OCI-LY1 (cell line): ENCODE measurements at regions not wholly inside any gene's neighbourhood (a gene's known extent, or its start where the extent isn't known, plus 50 kb on each side); places are given as distances from the start of the nearest gene placed in this dataset.

Source experiments
- H2AFZ ChIP-seq: fragments of 200-600 bp; sonication (generic), shearing (Covaris generic); 2 replicates; pipeline ENCODE4 v1.6.0; 2014; ENCODE audit warnings: antibody characterized with exemption, mild to moderate bottlenecking, low read length
- H3F3A ChIP-seq: fragments of 200-600 bp; sonication (generic), shearing (Covaris generic); 2 replicates; pipeline ENCODE4 v1.6.0; 2014; ENCODE audit warnings: mild to moderate bottlenecking, antibody characterized with exemption, low read length, moderate library complexity; ENCODE audit not compliant: insufficient read depth
- H3K27ac ChIP-seq: fragments of 200-600 bp; sonication (generic); 2 replicates; pipeline ENCODE4 v1.5.1; 2014; ENCODE audit warnings: low read length, mixed run types, mild to moderate bottlenecking, low read depth; ENCODE audit not compliant: poor library complexity, severe bottlenecking
- H3K27me3 ChIP-seq: fragments of 200-600 bp; sonication (generic); 2 replicates; pipeline ENCODE4 v1.6.0; 2014; ENCODE audit warnings: antibody characterized with exemption, mild to moderate bottlenecking, low read length, moderate library complexity; ENCODE audit not compliant: insufficient read depth
- H3K36me3 ChIP-seq: fragments of 200-600 bp; sonication (generic); 2 replicates; pipeline ENCODE4 v1.6.1; 2014; ENCODE audit warnings: mild to moderate bottlenecking, antibody characterized with exemption, low read length, moderate library complexity, mixed read lengths; ENCODE audit not compliant: insufficient read depth
- H3K4me1 ChIP-seq: fragments of 200-600 bp; sonication (generic); 2 replicates; pipeline ENCODE4 v1.5.1; 2014; ENCODE audit warnings: mild to moderate bottlenecking, low read length, moderate library complexity; ENCODE audit not compliant: insufficient read depth, severe bottlenecking
- H3K4me2 ChIP-seq: fragments of 200-600 bp; sonication (generic), shearing (Covaris generic); 2 replicates; pipeline ENCODE4 v1.6.1; 2014; ENCODE audit warnings: low read length
- H3K4me3 ChIP-seq: fragments of 200-600 bp; sonication (generic); 2 replicates; pipeline ENCODE4 v1.5.1; 2014; ENCODE audit warnings: low read length, low read depth, mild to moderate bottlenecking, mixed read lengths; ENCODE audit not compliant: poor library complexity, severe bottlenecking
- H3K79me2 ChIP-seq: fragments of 200-600 bp; shearing (Covaris generic); 2 replicates; pipeline ENCODE4 v1.6.1; 2016; ENCODE audit warnings: mixed run types, low read length, mixed read lengths; ENCODE audit not compliant: insufficient read depth
- H3K9ac ChIP-seq: fragments of 200-600 bp; sonication (generic), shearing (Covaris generic); 2 replicates; pipeline ENCODE4 v1.6.1; 2014; ENCODE audit warnings: mild to moderate bottlenecking, low read length, mixed read lengths
- H3K9me2 ChIP-seq: fragments of 200-600 bp; sonication (generic), shearing (Covaris generic); 2 replicates; pipeline ENCODE4 v1.6.1; 2014; ENCODE audit warnings: low read depth, mild to moderate bottlenecking, low read length, mixed read lengths
- H3K9me3 ChIP-seq: fragments of 200-600 bp; shearing (Covaris generic); 2 replicates; pipeline ENCODE4 v1.6.1; 2014; ENCODE audit warnings: low read length, mixed read lengths
- H4K20me1 ChIP-seq: fragments of 200-600 bp; sonication (generic), shearing (Covaris generic); 2 replicates; pipeline ENCODE4 v1.6.0; 2016; ENCODE audit warnings: mild to moderate bottlenecking, low read length; ENCODE audit not compliant: insufficient read depth
- EZH2 ChIP-seq: fragments of 200-600 bp; sonication (generic), shearing (Covaris generic); IDR thresholded peaks from 2 replicates; pipeline ENCODE4 v1.8.0; 2017; ENCODE audit warnings: borderline replicate concordance, mixed run types, mild to moderate bottlenecking, antibody characterized with exemption, low read length, moderate library complexity, mixed read lengths
- TF ChIP-seq, protein P1 (sequence below): fragments of 200-600 bp; sonication (generic), shearing (Covaris generic); IDR thresholded peaks from 2 replicates; pipeline ENCODE4 v1.5.1; 2017; ENCODE audit warnings: mild to moderate bottlenecking, antibody characterized with exemption, low read length, moderate library complexity, mixed read lengths

DNA sequence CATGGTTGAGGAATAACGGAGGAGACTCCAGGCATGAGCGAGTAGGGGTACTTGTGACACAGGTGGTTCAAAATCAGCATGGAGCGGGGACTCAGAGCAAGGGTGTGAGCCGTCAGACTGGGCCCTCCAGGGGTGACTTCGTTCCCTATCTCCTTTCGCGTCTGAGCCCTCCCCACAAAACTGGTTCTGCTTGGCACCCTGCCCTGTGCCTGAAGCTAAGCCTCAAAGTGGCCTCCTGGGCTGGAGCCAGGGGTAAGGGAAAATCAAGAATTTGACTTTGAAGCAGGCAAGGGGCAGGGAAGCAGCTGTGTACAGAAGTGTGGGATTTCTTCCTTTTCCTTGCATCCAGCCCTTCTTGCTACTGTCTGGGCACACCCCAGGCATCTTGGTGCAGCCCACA, 331.5 kb upstream of the AJAP1 start:
- Histone ChIP-seq H3K4me3 (no peak overlapping the region), H3K27me3 (peaks cover 10% of the 10 kb centered on the region; the same call in 1 of the 2 replicates)
- TF ChIP-seq, protein P1, sequence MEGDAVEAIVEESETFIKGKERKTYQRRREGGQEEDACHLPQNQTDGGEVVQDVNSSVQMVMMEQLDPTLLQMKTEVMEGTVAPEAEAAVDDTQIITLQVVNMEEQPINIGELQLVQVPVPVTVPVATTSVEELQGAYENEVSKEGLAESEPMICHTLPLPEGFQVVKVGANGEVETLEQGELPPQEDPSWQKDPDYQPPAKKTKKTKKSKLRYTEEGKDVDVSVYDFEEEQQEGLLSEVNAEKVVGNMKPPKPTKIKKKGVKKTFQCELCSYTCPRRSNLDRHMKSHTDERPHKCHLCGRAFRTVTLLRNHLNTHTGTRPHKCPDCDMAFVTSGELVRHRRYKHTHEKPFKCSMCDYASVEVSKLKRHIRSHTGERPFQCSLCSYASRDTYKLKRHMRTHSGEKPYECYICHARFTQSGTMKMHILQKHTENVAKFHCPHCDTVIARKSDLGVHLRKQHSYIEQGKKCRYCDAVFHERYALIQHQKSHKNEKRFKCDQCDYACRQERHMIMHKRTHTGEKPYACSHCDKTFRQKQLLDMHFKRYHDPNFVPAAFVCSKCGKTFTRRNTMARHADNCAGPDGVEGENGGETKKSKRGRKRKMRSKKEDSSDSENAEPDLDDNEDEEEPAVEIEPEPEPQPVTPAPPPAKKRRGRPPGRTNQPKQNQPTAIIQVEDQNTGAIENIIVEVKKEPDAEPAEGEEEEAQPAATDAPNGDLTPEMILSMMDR = no peak
- TF ChIP-seq EZH2 = no peak

DNA sequence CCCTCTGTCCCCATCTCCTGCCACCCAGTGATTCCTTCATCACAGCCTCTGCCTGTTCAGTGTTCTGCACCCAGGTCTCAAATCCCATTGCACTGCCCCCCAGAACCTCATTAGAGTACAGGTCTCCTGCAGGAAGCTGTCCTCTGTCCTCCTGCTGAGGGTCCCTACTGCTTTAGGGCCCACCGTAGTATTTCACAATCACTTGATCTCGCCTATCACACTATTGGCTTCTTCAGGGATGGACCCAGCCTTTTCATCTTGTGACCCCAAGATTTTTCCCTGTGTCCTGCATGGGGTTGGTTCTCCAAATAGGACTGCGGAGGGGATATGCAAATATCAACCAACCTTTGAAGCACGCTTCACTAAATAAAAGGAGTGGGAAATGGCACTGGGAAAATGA, 331.1 kb upstream of the AJAP1 start:
- Histone ChIP-seq H3K9me2 (no peaks in the 10 kb centered on the region), H3K27me3 (peaks cover 10% of the 10 kb centered on the region; the same call in 1 of the 2 replicates), H3K9me3 (peaks cover 4% of the 10 kb centered on the region; the same call in 1 of the 2 replicates), H2AFZ (no peak overlapping the region), H4K20me1 (no peaks in the 10 kb centered on the region), H3K79me2 (no peaks in the 10 kb centered on the region), H3K4me2 (no peak overlapping the region), H3K9ac (no peak overlapping the region), H3K27ac (no peak overlapping the region), H3K4me1 (no peaks in the 10 kb centered on the region), H3F3A (no peaks in the 10 kb centered on the region), H3K4me3 (no peak overlapping the region), H3K36me3 (no peaks in the 10 kb centered on the region)
- no peak for TF ChIP-seq EZH2
- TF ChIP-seq, protein P1 = no peak

More for the DNA sequence above, 331.5 kb upstream of the AJAP1 start:
- Histone ChIP-seq H3K4me2 (no peak overlapping the region), H3K4me1 (no peaks in the 10 kb centered on the region), H3K9ac (no peak overlapping the region), H3K9me3 (peaks cover 4% of the 10 kb centered on the region; the same call in 1 of the 2 replicates), H3K79me2 (no peaks in the 10 kb centered on the region), H4K20me1 (no peaks in the 10 kb centered on the region), H3K9me2 (no peaks in the 10 kb centered on the region), H3K36me3 (no peaks in the 10 kb centered on the region), H3K27ac (no peak overlapping the region), H2AFZ (no peak overlapping the region), H3F3A (no peaks in the 10 kb centered on the region)

DNA sequence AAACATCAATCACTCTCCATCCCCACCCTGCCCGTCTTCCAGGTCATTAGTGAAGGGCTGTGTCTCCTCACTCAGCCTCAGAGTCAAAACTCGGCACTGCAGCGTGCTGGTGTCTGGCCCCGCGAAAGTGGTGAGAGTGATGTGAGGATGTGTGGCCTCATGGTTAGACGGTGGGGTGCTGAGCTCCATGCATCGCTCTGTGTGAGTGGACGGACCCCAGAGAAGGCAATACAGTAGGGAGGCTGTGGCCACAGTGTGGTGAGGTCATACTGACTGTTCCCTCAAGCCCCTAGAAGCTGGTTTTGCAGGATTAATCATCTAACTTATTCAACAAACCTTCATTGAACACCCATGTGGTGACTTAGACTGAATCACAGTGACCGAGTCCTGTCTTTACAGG, 329.9 kb upstream of the AJAP1 start:
- no peaks in the 10 kb centered on the region for H3K4me1 ChIP-seq
- TF ChIP-seq, protein P1 = no peak
- no peak for TF ChIP-seq EZH2
- no peak overlapping the region for H3K4me2 ChIP-seq
- no peaks in the 10 kb centered on the region for H4K20me1 ChIP-seq
- no peaks in the 10 kb centered on the region for H3K79me2 ChIP-seq
- peaks cover 10% of the 10 kb centered on the region; the same call in 1 of the 2 replicates for H3K27me3 ChIP-seq
- H3F3A ChIP-seq = no peaks in the 10 kb centered on the region
- H3K4me3 ChIP-seq = no peak overlapping the region
- H3K36me3 ChIP-seq = no peaks in the 10 kb centered on the region
- no peak overlapping the region for H3K27ac ChIP-seq
- peaks cover 4% of the 10 kb centered on the region; the same call in 1 of the 2 replicates for H3K9me3 ChIP-seq
- H2AFZ ChIP-seq = no peak overlapping the region
- H3K9ac ChIP-seq = no peak overlapping the region
- H3K9me2 ChIP-seq = no peaks in the 10 kb centered on the region
